Nephron (organoid): ENCODE measurements at regions not wholly inside any gene's neighbourhood (a gene's known extent, or its start where the extent isn't known, plus 50 kb on each side); places are given as distances from the start of the nearest gene placed in this dataset.
"Not testable (repeated sequence)": the region's sequence is repeated elsewhere in the genome, so short reads cannot be mapped to it uniquely, and the experiment has no call there.

Source experiments
- H3K27ac Mint-ChIP-seq, 3 experiments: 2 replicates each; pipeline ENCODE4 v1.8.0; 2020; ENCODE audit warnings: mixed read lengths in 3 of 3, mild to moderate bottlenecking in 2 of 3, moderate library complexity in 1 of 3
- H3K27me3 Mint-ChIP-seq: 2 replicates; pipeline ENCODE4 v1.8.0; 2021; ENCODE audit warnings: low read depth, mild to moderate bottlenecking, moderate library complexity, mixed read lengths
- H3K36me3 Mint-ChIP-seq: 2 replicates; pipeline ENCODE4 v1.8.0; 2020; ENCODE audit warnings: low read depth, mixed read lengths
- H3K4me1 Mint-ChIP-seq: 2 replicates; pipeline ENCODE4 v1.8.0; 2020; ENCODE audit warnings: mixed read lengths
- H3K4me3 Mint-ChIP-seq, 3 experiments: 2 replicates each; pipeline ENCODE4 v1.8.0; 2020; ENCODE audit warnings: mild to moderate bottlenecking in 3 of 3, mixed read lengths in 3 of 3, moderate library complexity in 2 of 3
- H3K9me3 Mint-ChIP-seq: 2 replicates; pipeline ENCODE4 v1.8.0; 2020; ENCODE audit warnings: mixed read lengths
- CTCF ChIP-seq, 3 experiments: fragments of 200-600 bp; sonication (generic); IDR thresholded peaks; one replicate each; pipeline ENCODE4 v1.5.0; 2021; ENCODE audit warnings: antibody characterized with exemption in 3 of 3; ENCODE audit not compliant: unreplicated experiment in 3 of 3

GRCh38 chr13:86608701-86609100 is 809.5 kb upstream of the SLITRK6 start:
- H3K27me3 Mint-ChIP-seq, result no peaks in the 10 kb centered on the region
- H3K36me3 Mint-ChIP-seq, result no peaks in the 10 kb centered on the region
- H3K4me1 Mint-ChIP-seq, result no peaks in the 10 kb centered on the region
- no peak for TF ChIP-seq CTCF (IDR thresholded peaks at IDR 0.05; ENCODE audit: unreplicated experiment in 3 of 3)
- no peaks in the 10 kb centered on the region for H3K9me3 Mint-ChIP-seq
- no peak overlapping the region for H3K27ac Mint-ChIP-seq
- no peak overlapping the region for H3K4me3 Mint-ChIP-seq

- no peak overlapping the region for H3K27ac Mint-ChIP-seq
- no peaks in the 10 kb centered on the region for H3K9me3 Mint-ChIP-seq
These were observed 834.1 kb upstream of the SLITRK6 start for GRCh38 chr13:86633346-86633745.

GRCh38 chr13:86651171-86651570 is 852.0 kb upstream of the SLITRK6 start:
- not testable (repeated sequence) for H3K36me3 Mint-ChIP-seq, H3K4me1 Mint-ChIP-seq, H3K27ac Mint-ChIP-seq, H3K9me3 Mint-ChIP-seq, H3K4me3 Mint-ChIP-seq, H3K27me3 Mint-ChIP-seq

More at GRCh38 chr13:86633346-86633745, 834.1 kb upstream of the SLITRK6 start:
- Mint-ChIP-seq H3K4me1 (peaks cover under 1% of the 10 kb centered on the region), H3K27me3 (no peaks in the 10 kb centered on the region), H3K36me3 (no peaks in the 10 kb centered on the region), H3K4me3 (no peak overlapping the region)
- no peak for TF ChIP-seq CTCF (IDR thresholded peaks at IDR 0.05; ENCODE audit: unreplicated experiment in 3 of 3)

- H3K9me3 Mint-ChIP-seq, result peaks cover 6% of the 10 kb centered on the region
- no peak for TF ChIP-seq CTCF (IDR thresholded peaks at IDR 0.05; ENCODE audit: unreplicated experiment in 3 of 3)
- no peaks in the 10 kb centered on the region for H3K36me3 Mint-ChIP-seq
- H3K27ac Mint-ChIP-seq, result no peak overlapping the region
- H3K27me3 Mint-ChIP-seq, result no peaks in the 10 kb centered on the region
- H3K4me3 Mint-ChIP-seq, result no peak overlapping the region
- H3K4me1 Mint-ChIP-seq, result no peaks in the 10 kb centered on the region
These were observed 853.8 kb upstream of the SLITRK6 start for GRCh38 chr13:86653009-86653408.

GRCh38 chr13:86655561-86655960 is 856.3 kb upstream of the SLITRK6 start:
- H3K4me1 Mint-ChIP-seq, result no peaks in the 10 kb centered on the region
- no peaks in the 10 kb centered on the region for H3K27me3 Mint-ChIP-seq

GRCh38 chr13:86660090-86660489 is 860.9 kb upstream of the SLITRK6 start:
- no peaks in the 10 kb centered on the region for H3K27me3 Mint-ChIP-seq
- no peaks in the 10 kb centered on the region for H3K9me3 Mint-ChIP-seq
- no peak for TF ChIP-seq CTCF (IDR thresholded peaks at IDR 0.05; ENCODE audit: unreplicated experiment in 3 of 3)
- no peak overlapping the region for H3K27ac Mint-ChIP-seq
- no peaks in the 10 kb centered on the region for H3K4me1 Mint-ChIP-seq
- H3K36me3 Mint-ChIP-seq, result no peaks in the 10 kb centered on the region
- H3K4me3 Mint-ChIP-seq, result no peak overlapping the region

More at GRCh38 chr13:86655561-86655960, 856.3 kb upstream of the SLITRK6 start:
- TF ChIP-seq CTCF (IDR thresholded peaks at IDR 0.05; ENCODE audit: unreplicated experiment in 3 of 3), result no peak
- H3K4me3 Mint-ChIP-seq, result no peak overlapping the region
- no peaks in the 10 kb centered on the region for H3K36me3 Mint-ChIP-seq
- no peaks in the 10 kb centered on the region for H3K9me3 Mint-ChIP-seq
- H3K27ac Mint-ChIP-seq, result no peak overlapping the region
